ENCODE measurements at regions not wholly inside any gene's neighbourhood (a gene's known extent, or its start where the extent isn't known, plus 50 kb on each side); places are given as distances from the start of the nearest gene placed in this dataset.

DNA sequence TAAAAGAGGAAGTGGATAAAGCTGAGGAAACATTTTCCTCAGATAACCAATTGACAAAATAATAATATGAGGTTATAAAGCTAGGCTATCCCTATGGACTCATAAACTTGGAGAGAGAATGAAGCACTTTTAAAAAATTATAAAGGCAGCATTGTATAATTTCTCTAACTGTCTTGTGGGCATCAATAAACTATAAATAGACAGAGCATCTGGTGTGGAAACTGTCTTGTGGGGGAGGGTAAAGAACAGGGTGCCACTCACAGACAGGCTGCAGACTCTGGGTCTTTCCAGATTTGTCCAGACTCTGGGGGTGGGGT is 333.5 kb downstream of the BUD13 start:
- TF ChIP-seq EP300 (IDR thresholded peaks at IDR 0.05; ENCODE audit: borderline replicate concordance) (no peak), TCF12 (IDR thresholded peaks at IDR 0.05; ENCODE audit: low read depth) (no peak), EGR1 (IDR thresholded peaks at IDR 0.05) (no peak), CREB1 (IDR thresholded peaks at IDR 0.05; ENCODE audit: low read depth) (no peak), CEBPB (IDR thresholded peaks at IDR 0.05) (no peak), TEAD4 (IDR thresholded peaks at IDR 0.05) (no peak)

Measured in Ishikawa (cell line).